Nephron (organoid): ENCODE measurements at regions not wholly inside any gene's neighbourhood (a gene's known extent, or its start where the extent isn't known, plus 50 kb on each side); places are given as distances from the start of the nearest gene placed in this dataset.

Source experiments
- H3K27ac Mint-ChIP-seq, 3 experiments: 2 replicates each; pipeline ENCODE4 v1.8.0; 2020; ENCODE audit warnings: mixed read lengths in 3 of 3, mild to moderate bottlenecking in 2 of 3, moderate library complexity in 1 of 3
- H3K27me3 Mint-ChIP-seq: 2 replicates; pipeline ENCODE4 v1.8.0; 2021; ENCODE audit warnings: low read depth, mild to moderate bottlenecking, moderate library complexity, mixed read lengths
- H3K36me3 Mint-ChIP-seq: 2 replicates; pipeline ENCODE4 v1.8.0; 2020; ENCODE audit warnings: low read depth, mixed read lengths
- H3K4me1 Mint-ChIP-seq: 2 replicates; pipeline ENCODE4 v1.8.0; 2020; ENCODE audit warnings: mixed read lengths
- H3K4me3 Mint-ChIP-seq, 3 experiments: 2 replicates each; pipeline ENCODE4 v1.8.0; 2020; ENCODE audit warnings: mild to moderate bottlenecking in 3 of 3, mixed read lengths in 3 of 3, moderate library complexity in 2 of 3
- H3K9me3 Mint-ChIP-seq: 2 replicates; pipeline ENCODE4 v1.8.0; 2020; ENCODE audit warnings: mixed read lengths
- CTCF ChIP-seq, 3 experiments: fragments of 200-600 bp; sonication (generic); IDR thresholded peaks; one replicate each; pipeline ENCODE4 v1.5.0; 2021; ENCODE audit warnings: antibody characterized with exemption in 3 of 3; ENCODE audit not compliant: unreplicated experiment in 3 of 3

- Mint-ChIP-seq H3K4me1 (peaks cover 9% of the 10 kb centered on the region), H3K4me3 (no peak overlapping the region), H3K27ac (no peak overlapping the region), H3K36me3 (no peaks in the 10 kb centered on the region), H3K9me3 (peaks cover 5% of the 10 kb centered on the region), H3K27me3 (no peaks in the 10 kb centered on the region)
- no peak for TF ChIP-seq CTCF (IDR thresholded peaks at IDR 0.05; ENCODE audit: unreplicated experiment in 3 of 3)
These were observed 414.1 kb downstream of the ACTL7B start for GRCh38 chr9:108441726-108442125.

- TF ChIP-seq CTCF (IDR thresholded peaks at IDR 0.05; ENCODE audit: unreplicated experiment in 3 of 3): no peak
- Mint-ChIP-seq H3K27ac (no peak overlapping the region), H3K27me3 (no peaks in the 10 kb centered on the region), H3K9me3 (peaks cover 5% of the 10 kb centered on the region), H3K4me1 (peaks cover 9% of the 10 kb centered on the region), H3K4me3 (no peak overlapping the region), H3K36me3 (no peaks in the 10 kb centered on the region)
These were observed 414.5 kb downstream of the ACTL7B start for GRCh38 chr9:108441251-108441650.

- peaks cover under 1% of the 10 kb centered on the region for H3K9me3 Mint-ChIP-seq
- peaks cover 9% of the 10 kb centered on the region for H3K4me1 Mint-ChIP-seq
- H3K36me3 Mint-ChIP-seq: no peaks in the 10 kb centered on the region
- no peak overlapping the region for H3K27ac Mint-ChIP-seq
- H3K27me3 Mint-ChIP-seq: peaks cover 6% of the 10 kb centered on the region
- no peak for TF ChIP-seq CTCF (IDR thresholded peaks at IDR 0.05; ENCODE audit: unreplicated experiment in 3 of 3)
- H3K4me3 Mint-ChIP-seq: no peak overlapping the region
These were observed 415.8 kb downstream of the ACTL7B start for GRCh38 chr9:108439947-108440346.

- TF ChIP-seq CTCF (IDR thresholded peaks at IDR 0.05; ENCODE audit: unreplicated experiment in 3 of 3): no peak
- no peaks in the 10 kb centered on the region for H3K36me3 Mint-ChIP-seq
- H3K27me3 Mint-ChIP-seq: peaks cover 12% of the 10 kb centered on the region
- no peaks in the 10 kb centered on the region for H3K9me3 Mint-ChIP-seq
- no peak overlapping the region for H3K4me3 Mint-ChIP-seq
- no peak overlapping the region for H3K27ac Mint-ChIP-seq
- H3K4me1 Mint-ChIP-seq: no peaks in the 10 kb centered on the region
These were observed 418.1 kb downstream of the ACTL7B start for GRCh38 chr9:108437656-108438055.

GRCh38 chr9:108436448-108436847, 419.3 kb downstream of the ACTL7B start:
- H3K4me1 Mint-ChIP-seq: no peaks in the 10 kb centered on the region
- H3K9me3 Mint-ChIP-seq: peaks cover 3% of the 10 kb centered on the region
- TF ChIP-seq CTCF (IDR thresholded peaks at IDR 0.05; ENCODE audit: unreplicated experiment in 3 of 3): no peak
- no peaks in the 10 kb centered on the region for H3K36me3 Mint-ChIP-seq
- no peak overlapping the region for H3K27ac Mint-ChIP-seq
- peaks cover 12% of the 10 kb centered on the region for H3K27me3 Mint-ChIP-seq
- no peak overlapping the region for H3K4me3 Mint-ChIP-seq

- Mint-ChIP-seq H3K27ac (no peak overlapping the region), H3K27me3 (peaks cover 12% of the 10 kb centered on the region), H3K36me3 (no peaks in the 10 kb centered on the region), H3K4me1 (no peaks in the 10 kb centered on the region), H3K4me3 (no peak overlapping the region), H3K9me3 (peaks cover 12% of the 10 kb centered on the region)
- TF ChIP-seq CTCF (IDR thresholded peaks at IDR 0.05; ENCODE audit: unreplicated experiment in 3 of 3): no peak
These were observed 421.3 kb downstream of the ACTL7B start for GRCh38 chr9:108434502-108434901.
